ENCODE measurements at regions not wholly inside any gene's neighbourhood (a gene's known extent, or its start where the extent isn't known, plus 50 kb on each side); places are given as distances from the start of the nearest gene placed in this dataset.

- no peak for TF ChIP-seq CTCF (conservative IDR thresholded peaks at IDR 0.05; ENCODE audit: low read depth)
- ChIA-PET POLR2A (ENCODE audit: low non-redundant PET) (no interaction called here), CTCF (no interaction called here)
These were observed 57.9 kb upstream of the CACNA2D3 start for GRCh38 chr3:54064486-54064885.

GRCh38 chr3:54062546-54062945 lies 59.8 kb upstream of the CACNA2D3 start:
- TF ChIP-seq CTCF (conservative IDR thresholded peaks at IDR 0.05; ENCODE audit: low read depth) = no peak
- H3K27ac ChIP-seq = no peak overlapping the region

More at GRCh38 chr3:54064486-54064885, 57.9 kb upstream of the CACNA2D3 start:
- H3K27ac ChIP-seq = no peak overlapping the region
- DNase-seq (ENCODE audit: low spot score) = no peak

GRCh38 chr3:54056521-54056920 lies 65.8 kb upstream of the CACNA2D3 start:
- POLR2A ChIA-PET (ENCODE audit: low non-redundant PET) = no interaction called here
- CTCF ChIA-PET = no interaction called here
- H3K27ac ChIP-seq = no peak overlapping the region
- TF ChIP-seq CTCF (conservative IDR thresholded peaks at IDR 0.05; ENCODE audit: low read depth) = no peak
- DNase-seq (ENCODE audit: low spot score) = no peak

More at GRCh38 chr3:54062546-54062945, 59.8 kb upstream of the CACNA2D3 start:
- DNase-seq (ENCODE audit: low spot score) = no peak
- CTCF ChIA-PET = no interaction called here
- POLR2A ChIA-PET (ENCODE audit: low non-redundant PET) = no interaction called here

- CTCF ChIA-PET = interaction anchor here (0.6 kb wide), 1 partner anchor 49 kb away, joined by 3 read pairs; no protein-coding TSS in a partner anchor
- POLR2A ChIA-PET (ENCODE audit: low non-redundant PET) = no interaction called here
- no peak for DNase-seq (ENCODE audit: low spot score)
- TF ChIP-seq CTCF (conservative IDR thresholded peaks at IDR 0.05; ENCODE audit: low read depth) = no peak
- no peak overlapping the region for H3K27ac ChIP-seq
These were observed 68.5 kb upstream of the CACNA2D3 start for GRCh38 chr3:54053882-54054281.

GRCh38 chr3:54053211-54053610 lies 69.1 kb upstream of the CACNA2D3 start:
- ChIA-PET CTCF (no interaction called here), POLR2A (ENCODE audit: low non-redundant PET) (no interaction called here)
- TF ChIP-seq CTCF (conservative IDR thresholded peaks at IDR 0.05; ENCODE audit: low read depth) = no peak
- no peak for DNase-seq (ENCODE audit: low spot score)
- H3K27ac ChIP-seq = no peak overlapping the region

GRCh38 chr3:54047568-54047967 lies 74.8 kb upstream of the CACNA2D3 start:
- H3K27ac ChIP-seq = no peak overlapping the region
- ChIA-PET POLR2A (ENCODE audit: low non-redundant PET) (no interaction called here), CTCF (no interaction called here)
- no peak for DNase-seq (ENCODE audit: low spot score)
- TF ChIP-seq CTCF (conservative IDR thresholded peaks at IDR 0.05; ENCODE audit: low read depth) = no peak
